ENCODE measurements at regions not wholly inside any gene's neighbourhood (a gene's known extent, or its start where the extent isn't known, plus 50 kb on each side); places are given as distances from the start of the nearest gene placed in this dataset.
"Not testable (repeated sequence)": the region's sequence is repeated elsewhere in the genome, so short reads cannot be mapped to it uniquely, and the experiment has no call there.

DNA sequence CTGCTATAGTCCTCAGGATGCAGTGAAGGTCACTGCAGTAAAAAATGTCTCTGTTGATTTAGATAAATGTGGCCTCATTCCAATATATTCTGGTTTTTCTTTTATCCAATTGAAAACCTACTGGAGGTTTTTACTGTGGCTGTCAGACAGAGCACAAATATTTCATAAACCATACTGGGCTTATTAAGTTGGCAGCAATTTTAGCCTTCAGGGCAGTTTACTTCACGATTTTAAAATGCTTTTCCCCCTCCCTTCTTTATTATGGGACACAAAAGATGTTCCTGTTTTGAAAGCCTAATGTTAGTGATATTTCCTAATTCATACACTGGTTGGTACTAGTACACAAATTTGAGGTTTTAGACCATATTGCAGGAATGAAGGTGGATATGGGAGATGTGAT is 939.4 kb downstream of the C4orf33 start:
- TF ChIP-seq CTCF (IDR thresholded peaks at IDR 0.05; ENCODE audit: insufficient read depth, low read length, poor library complexity, severe bottlenecking) = no peak
- Histone ChIP-seq H3K36me3 (ENCODE audit: control insufficient read depth, insufficient read depth, low read length) (no peaks in the 10 kb centered on the region), H3K4me3 (replicated peaks; ENCODE audit: low read depth, low read length) (no peak overlapping the region), H3K27me3 (replicated peaks; ENCODE audit: control insufficient read depth, insufficient read depth, low read length) (no peaks in the 10 kb centered on the region)
- no peak for DNase-seq (ENCODE audit: extremely low read depth, insufficient read length)

DNA sequence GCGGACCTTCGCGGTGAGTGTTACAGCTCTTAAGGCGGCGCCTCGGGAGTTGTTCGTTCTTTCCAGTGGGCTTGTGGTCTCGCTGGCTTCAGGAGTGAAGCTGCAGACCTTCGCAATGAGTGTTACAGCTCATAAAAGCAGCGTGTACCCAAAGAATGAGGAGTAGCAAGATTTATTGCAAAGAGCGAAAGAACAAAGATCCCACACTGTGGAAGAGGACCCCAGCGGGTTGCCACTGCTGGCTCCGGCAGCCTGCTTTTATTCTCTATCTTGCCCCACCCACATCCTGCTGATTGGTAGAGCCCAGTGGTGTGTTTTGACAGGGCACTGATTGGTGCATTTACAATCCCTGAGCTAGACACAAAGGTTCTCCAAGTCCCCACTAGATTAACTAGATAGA is 941.9 kb downstream of the C4orf33 start:
- not testable (repeated sequence) for H3K27me3 ChIP-seq (replicated peaks; ENCODE audit: control insufficient read depth, insufficient read depth, low read length); H3K36me3 ChIP-seq (ENCODE audit: control insufficient read depth, insufficient read depth, low read length); DNase-seq (ENCODE audit: extremely low read depth, insufficient read length); H3K4me3 ChIP-seq (replicated peaks; ENCODE audit: low read depth, low read length)

DNA sequence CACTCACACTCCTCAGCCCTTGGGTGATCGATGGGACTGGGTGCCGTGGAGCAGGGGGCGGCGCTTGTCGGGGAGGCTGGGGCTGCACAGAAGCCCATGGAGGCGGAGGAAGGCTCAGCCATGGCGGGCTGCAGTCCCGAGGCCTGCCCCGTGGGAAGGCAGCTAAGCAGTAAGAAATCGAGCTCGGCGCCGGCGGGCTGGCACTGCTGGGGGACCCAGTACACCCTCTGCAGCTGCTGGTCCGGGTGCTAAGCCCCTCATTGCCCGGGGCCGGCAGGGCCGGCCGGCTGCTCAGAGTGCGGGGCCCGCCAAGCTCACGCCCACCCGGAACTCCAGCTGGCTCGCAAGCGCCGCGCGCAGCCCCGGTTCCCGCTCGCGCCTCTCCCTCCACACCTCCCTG is 942.6 kb downstream of the C4orf33 start:
- not testable (repeated sequence) for H3K36me3 ChIP-seq (ENCODE audit: control insufficient read depth, insufficient read depth, low read length); H3K4me3 ChIP-seq (replicated peaks; ENCODE audit: low read depth, low read length); H3K27me3 ChIP-seq (replicated peaks; ENCODE audit: control insufficient read depth, insufficient read depth, low read length); DNase-seq (ENCODE audit: extremely low read depth, insufficient read length)

- TF ChIP-seq CTCF (IDR thresholded peaks at IDR 0.05; ENCODE audit: insufficient read depth, low read length, poor library complexity, severe bottlenecking) = no peak
- no peak for DNase-seq (ENCODE audit: extremely low read depth, insufficient read length)
These were observed 947.8 kb downstream of the C4orf33 start for GRCh38 chr4:130043732-130044160.

DNA sequence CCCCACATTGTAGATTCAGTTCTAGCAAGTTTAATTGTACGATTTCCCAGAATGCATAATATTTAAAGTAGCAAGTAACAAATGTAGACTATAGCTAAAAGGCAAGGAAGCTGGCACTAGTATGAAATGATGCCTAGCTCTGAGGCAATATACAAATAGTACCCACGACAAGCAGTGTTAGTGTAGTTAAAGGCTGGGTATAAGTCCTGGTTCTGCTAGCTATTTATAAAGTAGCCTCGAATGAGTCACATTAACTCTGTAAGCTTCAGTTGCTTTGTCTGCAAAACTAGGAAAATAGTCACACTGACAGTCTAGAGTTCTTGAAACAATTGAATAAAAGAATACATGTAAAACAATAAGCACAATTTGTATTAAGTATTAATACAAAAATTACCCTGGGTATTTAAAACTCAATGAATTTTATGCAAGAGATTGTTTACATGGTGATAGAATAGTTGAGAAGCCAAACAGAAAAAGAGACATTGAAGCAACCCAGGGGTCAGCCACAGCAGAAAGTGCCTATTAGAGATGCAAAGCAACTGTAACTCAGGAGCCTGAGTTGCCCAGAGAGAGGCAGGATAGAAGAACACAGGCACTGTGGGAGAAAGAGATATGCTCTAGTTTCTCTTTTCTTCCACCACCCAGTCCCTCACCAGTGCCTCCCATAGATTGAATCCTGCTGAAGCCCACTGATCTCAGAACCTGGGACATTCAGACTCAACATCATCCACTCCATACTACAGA is 949.0 kb downstream of the C4orf33 start:
- no peak for TF ChIP-seq CTCF (IDR thresholded peaks at IDR 0.05; ENCODE audit: insufficient read depth, low read length, poor library complexity, severe bottlenecking)
- Histone ChIP-seq H3K4me3 (replicated peaks; ENCODE audit: low read depth, low read length) (no peak overlapping the region), H3K36me3 (ENCODE audit: control insufficient read depth, insufficient read depth, low read length) (no peaks in the 10 kb centered on the region), H3K27me3 (replicated peaks; ENCODE audit: control insufficient read depth, insufficient read depth, low read length) (no peaks in the 10 kb centered on the region)
- no peak for DNase-seq (ENCODE audit: extremely low read depth, insufficient read length)

More at GRCh38 chr4:130043732-130044160, 947.8 kb downstream of the C4orf33 start:
- Histone ChIP-seq H3K36me3 (ENCODE audit: control insufficient read depth, insufficient read depth, low read length) (no peaks in the 10 kb centered on the region), H3K4me3 (replicated peaks; ENCODE audit: low read depth, low read length) (no peak overlapping the region), H3K27me3 (replicated peaks; ENCODE audit: control insufficient read depth, insufficient read depth, low read length) (no peaks in the 10 kb centered on the region)

DNA sequence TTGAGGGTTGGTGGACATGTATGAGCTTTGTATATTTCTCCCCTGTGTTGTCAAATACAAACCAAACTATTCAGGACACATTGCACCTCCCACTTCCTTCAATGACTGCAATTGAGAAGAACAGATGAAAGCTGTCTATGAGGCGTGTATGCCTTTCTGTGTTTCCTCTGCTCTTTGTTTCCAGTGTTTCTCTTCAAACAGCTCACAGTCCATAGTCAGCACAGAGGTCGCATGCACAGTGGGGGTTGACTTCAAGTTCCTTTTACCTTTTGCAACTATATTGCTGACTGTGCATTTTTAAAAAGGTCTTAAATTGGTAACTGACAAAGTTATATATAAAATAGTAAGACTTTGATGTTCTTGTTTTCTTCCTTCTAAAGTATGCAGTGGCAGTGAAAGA is 957.8 kb downstream of the C4orf33 start:
- Histone ChIP-seq H3K27me3 (replicated peaks; ENCODE audit: control insufficient read depth, insufficient read depth, low read length) (no peaks in the 10 kb centered on the region), H3K4me3 (replicated peaks; ENCODE audit: low read depth, low read length) (no peak overlapping the region), H3K36me3 (ENCODE audit: control insufficient read depth, insufficient read depth, low read length) (no peaks in the 10 kb centered on the region)
- no peak for TF ChIP-seq CTCF (IDR thresholded peaks at IDR 0.05; ENCODE audit: insufficient read depth, low read length, poor library complexity, severe bottlenecking)
- DNase-seq (ENCODE audit: extremely low read depth, insufficient read length) = no peak

DNA sequence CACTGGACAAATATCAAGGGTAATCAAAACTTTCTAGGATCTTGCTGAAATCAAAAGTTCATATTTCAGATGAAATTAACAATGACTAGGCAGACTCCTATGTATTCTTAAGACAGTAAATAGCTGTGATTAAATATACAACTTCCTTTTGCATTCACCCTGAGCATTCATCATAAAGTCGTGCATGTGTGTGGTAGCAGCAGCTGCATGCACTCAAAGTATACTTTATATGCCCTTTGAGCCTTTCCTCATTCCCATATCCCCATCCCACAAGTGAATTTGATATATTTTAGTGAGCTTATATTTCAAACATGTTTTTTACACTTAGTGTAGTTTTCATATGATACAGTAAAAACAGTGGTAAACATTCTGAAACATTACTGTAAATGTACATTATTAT is 959.0 kb downstream of the C4orf33 start:
- Histone ChIP-seq H3K27me3 (replicated peaks; ENCODE audit: control insufficient read depth, insufficient read depth, low read length) (no peaks in the 10 kb centered on the region), H3K36me3 (ENCODE audit: control insufficient read depth, insufficient read depth, low read length) (no peaks in the 10 kb centered on the region), H3K4me3 (replicated peaks; ENCODE audit: low read depth, low read length) (no peak overlapping the region)
- no peak for DNase-seq (ENCODE audit: extremely low read depth, insufficient read length)
- TF ChIP-seq CTCF (IDR thresholded peaks at IDR 0.05; ENCODE audit: insufficient read depth, low read length, poor library complexity, severe bottlenecking) = no peak
